Breast epithelium (tissue), 3 donors: ENCODE measurements at regions not wholly inside any gene's neighbourhood (a gene's known extent, or its start where the extent isn't known, plus 50 kb on each side); places are given as distances from the start of the nearest gene placed in this dataset.

Experiments used
- CTCF ChIP-seq, 3 donors: fragments of 450-650 bp; IDR thresholded peaks; one replicate each; pipeline ENCODE4 v1.5.1; 2016 to 2017; ENCODE audit warnings: antibody characterized with exemption in 3 of 3, mild to moderate bottlenecking in 3 of 3, moderate library complexity in 3 of 3
- POLR2A ChIP-seq: fragments of 450-650 bp; IDR thresholded peaks from one replicate; pipeline ENCODE4 v1.6.1; 2016; ENCODE audit warnings: antibody characterized with exemption, mild to moderate bottlenecking, moderate library complexity
- POLR2AphosphoS5 ChIP-seq, 3 donors: sonication (generic); formaldehyde crosslinking; IDR thresholded peaks; one replicate each; pipeline ENCODE4 v1.6.1; 2017; ENCODE audit warnings: antibody characterized with exemption in 3 of 3

- no peak for TF ChIP-seq CTCF (IDR thresholded peaks at IDR 0.05)
- no peak for TF ChIP-seq POLR2A
- no peak for TF ChIP-seq POLR2AphosphoS5 (IDR thresholded peaks at IDR 0.05)
Measured at GRCh38 chr11:91406009-91406408, 818.6 kb upstream of the FAT3 start.
